OCI-LY3 (cell line): ENCODE measurements at regions not wholly inside any gene's neighbourhood (a gene's known extent, or its start where the extent isn't known, plus 50 kb on each side); places are given as distances from the start of the nearest gene placed in this dataset.

Experiments
- H2AFZ ChIP-seq: fragments of 200-600, 300-600 bp; shearing (Covaris generic); 2 replicates; pipeline ENCODE4 v1.6.0; 2014; ENCODE audit warnings: antibody characterized with exemption, low read depth, low read length
- H3K27ac ChIP-seq: fragments of 200-600, 300-600 bp; sonication (generic); 2 replicates; pipeline ENCODE4 v1.5.1; 2014; ENCODE audit warnings: mild to moderate bottlenecking, low read length, moderate library complexity, mixed read lengths
- H3K27me3 ChIP-seq: fragments of 200-600, 300-600 bp; sonication (generic); 2 replicates; pipeline ENCODE4 v1.6.1; 2014; ENCODE audit warnings: low read depth, low read length, mixed read lengths
- H3K36me3 ChIP-seq: fragments of 200-600, 300-600 bp; sonication (generic); replicated peaks from 2 replicates; pipeline ENCODE3; 2014; ENCODE audit warnings: low read depth, low read length, mixed read lengths
- H3K4me1 ChIP-seq: fragments of 300-600, 200-600 bp; sonication (generic); 2 replicates; pipeline ENCODE4 v1.6.1; 2014; ENCODE audit warnings: low read length, mixed read lengths
- H3K4me2 ChIP-seq: fragments of 200-600, 300-600 bp; sonication (generic); 2 replicates; pipeline ENCODE4 v1.6.1; 2014; ENCODE audit warnings: low read length, mixed read lengths
- H3K4me3 ChIP-seq: fragments of 300-600, 200-600 bp; sonication (generic); 2 replicates; pipeline ENCODE4 v1.5.1; 2014; ENCODE audit warnings: antibody characterized with exemption, mild to moderate bottlenecking, low read length, moderate library complexity
- H3K79me2 ChIP-seq: fragments of 300-600, 200-600 bp; shearing (Covaris generic); 2 replicates; pipeline ENCODE4 v1.6.1; 2014; ENCODE audit warnings: mild to moderate bottlenecking, low read length, mixed read lengths
- H3K9ac ChIP-seq: fragments of 300-600, 200-600 bp; shearing (Covaris generic); 2 replicates; pipeline ENCODE4 v1.6.0; 2014; ENCODE audit warnings: mild to moderate bottlenecking, low read length, moderate library complexity
- H3K9me3 ChIP-seq: fragments of 200-600, 300-600 bp; shearing (Covaris generic); 2 replicates; pipeline ENCODE4 v1.6.1; 2014; ENCODE audit warnings: low read length, mixed read lengths; ENCODE audit not compliant: insufficient read depth
- H4K20me1 ChIP-seq: fragments of 200-600, 300-600 bp; sonication (generic); 2 replicates; pipeline ENCODE4 v1.6.1; 2016; ENCODE audit warnings: low read length, mixed read lengths; ENCODE audit not compliant: insufficient read depth
- EZH2phosphoT487 ChIP-seq: fragments of 200-600 bp; shearing (Covaris generic); IDR thresholded peaks from 2 replicates; pipeline ENCODE4 v1.6.1; 2018; ENCODE audit warnings: antibody characterized with exemption, mixed run types, low read depth
- TF ChIP-seq, protein P1 (sequence below): fragments of 200-600, 300-600 bp; sonication (generic); IDR thresholded peaks from 2 replicates; pipeline ENCODE4 v1.5.1; 2014; ENCODE audit warnings: antibody characterized with exemption, low read length, low read depth

GRCh38 chr1:242651817-242652216, 127.3 kb upstream of the PLD5 start:
- no peaks in the 10 kb centered on the region for H3K4me1 ChIP-seq
- H3K27me3 ChIP-seq = peaks cover 25% of the 10 kb centered on the region
- H3K4me2 ChIP-seq = no peak overlapping the region
- H3K79me2 ChIP-seq = no peaks in the 10 kb centered on the region
- H3K27ac ChIP-seq = no peak overlapping the region
- TF ChIP-seq EZH2phosphoT487 = no peak
- TF ChIP-seq, protein P1, sequence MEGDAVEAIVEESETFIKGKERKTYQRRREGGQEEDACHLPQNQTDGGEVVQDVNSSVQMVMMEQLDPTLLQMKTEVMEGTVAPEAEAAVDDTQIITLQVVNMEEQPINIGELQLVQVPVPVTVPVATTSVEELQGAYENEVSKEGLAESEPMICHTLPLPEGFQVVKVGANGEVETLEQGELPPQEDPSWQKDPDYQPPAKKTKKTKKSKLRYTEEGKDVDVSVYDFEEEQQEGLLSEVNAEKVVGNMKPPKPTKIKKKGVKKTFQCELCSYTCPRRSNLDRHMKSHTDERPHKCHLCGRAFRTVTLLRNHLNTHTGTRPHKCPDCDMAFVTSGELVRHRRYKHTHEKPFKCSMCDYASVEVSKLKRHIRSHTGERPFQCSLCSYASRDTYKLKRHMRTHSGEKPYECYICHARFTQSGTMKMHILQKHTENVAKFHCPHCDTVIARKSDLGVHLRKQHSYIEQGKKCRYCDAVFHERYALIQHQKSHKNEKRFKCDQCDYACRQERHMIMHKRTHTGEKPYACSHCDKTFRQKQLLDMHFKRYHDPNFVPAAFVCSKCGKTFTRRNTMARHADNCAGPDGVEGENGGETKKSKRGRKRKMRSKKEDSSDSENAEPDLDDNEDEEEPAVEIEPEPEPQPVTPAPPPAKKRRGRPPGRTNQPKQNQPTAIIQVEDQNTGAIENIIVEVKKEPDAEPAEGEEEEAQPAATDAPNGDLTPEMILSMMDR = peak; percentile 61
- no peaks in the 10 kb centered on the region for H3K9me3 ChIP-seq
- no peak overlapping the region for H2AFZ ChIP-seq
- no peak overlapping the region for H3K9ac ChIP-seq
- H3K36me3 ChIP-seq = no peaks in the 10 kb centered on the region
- no peaks in the 10 kb centered on the region for H4K20me1 ChIP-seq
- no peak overlapping the region for H3K4me3 ChIP-seq

DNA sequence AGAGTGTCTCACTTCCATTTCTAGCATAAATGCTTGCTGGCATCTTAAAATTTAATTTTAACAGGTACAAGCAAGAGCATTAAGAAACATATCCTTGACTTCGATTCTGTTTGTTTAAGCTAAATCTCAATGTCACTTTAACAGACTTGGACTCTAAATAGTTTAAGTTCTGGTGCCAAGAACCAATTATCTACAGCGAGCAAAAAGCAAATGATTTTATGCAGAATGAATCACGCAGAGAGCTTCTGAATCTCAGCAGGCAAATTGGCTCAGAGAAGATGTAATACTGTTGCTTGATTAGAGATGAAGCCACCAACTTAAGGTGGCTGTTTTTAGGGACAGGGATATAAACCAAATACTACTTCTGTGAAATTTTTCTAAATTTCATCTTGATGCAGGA, 117.0 kb upstream of the PLD5 start:
- TF ChIP-seq, protein P1 = no peak
- TF ChIP-seq EZH2phosphoT487 = no peak
- H3K36me3 ChIP-seq = no peaks in the 10 kb centered on the region
- H3K4me1 ChIP-seq = no peaks in the 10 kb centered on the region
- no peaks in the 10 kb centered on the region for H3K79me2 ChIP-seq
- H3K27ac ChIP-seq = no peak overlapping the region
- no peak overlapping the region for H2AFZ ChIP-seq
- no peaks in the 10 kb centered on the region for H3K9me3 ChIP-seq
- H3K27me3 ChIP-seq = no peaks in the 10 kb centered on the region
- H3K9ac ChIP-seq = no peak overlapping the region
- H3K4me3 ChIP-seq = no peak overlapping the region
- H3K4me2 ChIP-seq = no peak overlapping the region
- H4K20me1 ChIP-seq = no peaks in the 10 kb centered on the region

GRCh38 chr1:242639104-242639503, 114.6 kb upstream of the PLD5 start:
- Histone ChIP-seq H3K4me2 (no peak overlapping the region), H3K27me3 (no peaks in the 10 kb centered on the region), H3K36me3 (no peaks in the 10 kb centered on the region), H3K9me3 (no peaks in the 10 kb centered on the region), H3K4me3 (no peak overlapping the region), H2AFZ (no peak overlapping the region), H3K4me1 (no peaks in the 10 kb centered on the region), H3K27ac (no peak overlapping the region), H3K79me2 (no peaks in the 10 kb centered on the region), H3K9ac (no peak overlapping the region), H4K20me1 (no peaks in the 10 kb centered on the region)
- TF ChIP-seq, protein P1 = no peak
- TF ChIP-seq EZH2phosphoT487 = no peak

DNA sequence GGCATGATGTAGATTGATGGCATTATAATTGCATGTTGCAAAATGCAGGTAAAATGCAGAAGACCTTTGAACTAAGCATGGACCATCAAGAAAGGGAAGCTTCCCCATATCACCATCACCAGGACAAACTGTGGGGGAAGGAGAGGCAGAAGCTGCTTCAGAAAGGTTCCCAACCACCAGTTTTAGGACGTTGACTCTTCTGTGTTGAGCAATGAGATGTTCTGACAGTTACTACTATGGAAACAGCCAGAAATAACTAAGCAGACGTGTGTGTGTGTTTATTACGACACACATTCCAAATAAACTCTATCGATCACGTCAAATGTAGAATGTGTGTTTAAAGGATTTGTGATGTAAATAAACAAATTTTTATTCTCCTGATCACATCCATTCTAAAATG, 110.2 kb upstream of the PLD5 start:
- H3K4me2 ChIP-seq = no peak overlapping the region
- H3K27ac ChIP-seq = no peak overlapping the region
- H4K20me1 ChIP-seq = no peaks in the 10 kb centered on the region
- H3K36me3 ChIP-seq = no peaks in the 10 kb centered on the region
- H3K9ac ChIP-seq = no peak overlapping the region
- H3K9me3 ChIP-seq = no peaks in the 10 kb centered on the region
- H3K79me2 ChIP-seq = no peaks in the 10 kb centered on the region
- no peaks in the 10 kb centered on the region for H3K4me1 ChIP-seq
- no peaks in the 10 kb centered on the region for H3K27me3 ChIP-seq
- H3K4me3 ChIP-seq = no peak overlapping the region
- H2AFZ ChIP-seq = no peak overlapping the region
- no peak for TF ChIP-seq EZH2phosphoT487
- TF ChIP-seq, protein P1 = no peak
